Keratinocyte (primary cell): ENCODE measurements at regions not wholly inside any gene's neighbourhood (a gene's known extent, or its start where the extent isn't known, plus 50 kb on each side); places are given as distances from the start of the nearest gene placed in this dataset.

ENCODE experiments used
- DNase-seq: peaks from one replicate; pipeline ENCODE4 v3.0.0-alpha.2; 2011; ENCODE audit warnings: low read depth, missing footprints, low spot score
- FAIRE-seq: peaks from 2 replicates; lab custom pipeline; 2011; peaks lifted over from hg19 to GRCh38; lab: Jason Lieb, UNC
- H2AFZ ChIP-seq: 2 replicates; pipeline ENCODE4 v1.6.0; 2012; ENCODE audit warnings: low read length, control low read depth, inconsistent platforms; ENCODE audit not compliant: control insufficient read depth
- H3K27ac ChIP-seq: 2 replicates; pipeline ENCODE4 v1.5.1; 2011; ENCODE audit warnings: low read length; ENCODE audit not compliant: control insufficient read depth, insufficient read depth
- H3K27me3 ChIP-seq: 3 replicates; pipeline ENCODE4 v1.6.0; 2011; ENCODE audit warnings: low read length; ENCODE audit not compliant: control insufficient read depth, insufficient read depth; ENCODE audit errors: extremely low read depth
- H3K36me3 ChIP-seq, 2 experiments: 2 replicates in 1 of 2; 3 replicates in 1 of 2; pipeline ENCODE4 v1.5.1; 2011; ENCODE audit warnings: low read length in 2 of 2, mild to moderate bottlenecking in 1 of 2; ENCODE audit not compliant: control insufficient read depth in 2 of 2, insufficient read depth in 2 of 2; ENCODE audit errors: extremely low read depth in 1 of 2
- H3K4me1 ChIP-seq: 3 replicates; pipeline ENCODE4 v1.5.1; 2011; ENCODE audit warnings: low read length; ENCODE audit not compliant: control insufficient read depth, insufficient read depth; ENCODE audit errors: extremely low read depth
- H3K4me2 ChIP-seq: 3 replicates; pipeline ENCODE4 v1.6.0; 2011; ENCODE audit warnings: low read depth, low read length; ENCODE audit not compliant: control insufficient read depth, insufficient read depth; ENCODE audit errors: extremely low read depth
- H3K4me3 ChIP-seq, 3 experiments: fragments of 200-600 bp in 1 of 3; sonication (generic) in 1 of 3; 2 replicates in 2 of 3; 3 replicates in 1 of 3; pipeline ENCODE4 v1.5.1; 2011 to 2016; ENCODE audit warnings: low read length in 3 of 3, mild to moderate bottlenecking in 3 of 3, control low read depth in 2 of 3, inconsistent platforms in 1 of 3, low read depth in 1 of 3, mixed read lengths in 1 of 3, mixed run types in 1 of 3, moderate library complexity in 1 of 3; ENCODE audit not compliant: control insufficient read depth in 2 of 3, insufficient read depth in 2 of 3; ENCODE audit errors: extremely low read depth in 1 of 3
- H3K79me2 ChIP-seq: 2 replicates; pipeline ENCODE4 v1.6.0; 2012; ENCODE audit warnings: low read length; ENCODE audit not compliant: control insufficient read depth, insufficient read depth
- H3K9ac ChIP-seq: 3 replicates; pipeline ENCODE4 v1.6.0; 2011; ENCODE audit warnings: low read length; ENCODE audit not compliant: control insufficient read depth, insufficient read depth; ENCODE audit errors: extremely low read depth
- H3K9me1 ChIP-seq: 3 replicates; pipeline ENCODE4 v1.6.0; 2011; ENCODE audit warnings: low read length; ENCODE audit not compliant: control insufficient read depth, insufficient read depth; ENCODE audit errors: extremely low read depth
- H3K9me3 ChIP-seq: 2 replicates; pipeline ENCODE4 v1.5.1; 2012; ENCODE audit warnings: low read depth, low read length; ENCODE audit not compliant: control insufficient read depth
- H4K20me1 ChIP-seq: 3 replicates; pipeline ENCODE4 v1.6.0; 2011; ENCODE audit warnings: low read length; ENCODE audit not compliant: control insufficient read depth, insufficient read depth; ENCODE audit errors: extremely low read depth
- EZH2 ChIP-seq: IDR thresholded peaks from one replicate; pipeline ENCODE4 v1.6.1; 2012; ENCODE audit warnings: inconsistent platforms, mild to moderate bottlenecking, low read length, moderate library complexity
- dilution Hi-C: fragments of 300-500 bp; cut with MboI; formaldehyde crosslinking; loops from one replicate; pipeline ENCODE4 v1.7.0; 2020; ENCODE audit warnings: low sequenced_read_pairs; ENCODE audit not compliant: extremely low pct_ligation_motif_present
- TF ChIP-seq, protein P1 (sequence below), 3 experiments: IDR thresholded peaks in 1 of 3; conservative IDR thresholded peaks in 1 of 3; optimal IDR thresholded peaks in 1 of 3; 2 replicates in 2 of 3; 3 replicates in 1 of 3; pipeline versions ENCODE3 to v1.5.1; 2011; ENCODE audit warnings: low read length in 3 of 3, mild to moderate bottlenecking in 3 of 3, moderate library complexity in 2 of 3, control low read depth in 1 of 3, inconsistent platforms in 1 of 3; ENCODE audit not compliant: insufficient read depth in 2 of 3; ENCODE audit errors: extremely low read depth in 1 of 3

DNA sequence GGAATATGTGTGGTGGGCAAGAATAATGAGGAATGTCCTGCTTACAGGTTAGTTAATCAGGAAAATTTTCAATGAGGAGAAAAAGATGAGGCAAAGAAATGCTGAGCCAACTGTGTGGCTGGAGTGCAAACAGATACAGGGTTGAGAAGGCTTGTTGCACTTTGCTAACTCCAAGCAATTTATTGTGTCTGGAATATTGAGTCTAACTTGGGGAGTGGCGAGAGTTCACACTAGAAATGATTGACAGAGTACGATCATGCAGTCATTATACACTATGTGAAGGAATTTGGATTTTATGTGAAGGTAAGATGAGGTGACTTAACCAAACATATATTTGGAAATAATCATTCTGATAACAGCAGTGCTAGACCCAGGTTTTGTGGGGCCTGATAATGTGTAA, 185.0 kb upstream of the ELAC2 start:
- Histone ChIP-seq H2AFZ (no peak overlapping the region), H3K4me3 (no peak overlapping the region), H3K4me2 (no peak overlapping the region), H3K4me1 (no peaks in the 10 kb centered on the region), H3K9ac (no peak overlapping the region), H3K9me1 (no peaks in the 10 kb centered on the region), H3K9me3 (no peaks in the 10 kb centered on the region), H3K27me3 (no peaks in the 10 kb centered on the region), H3K79me2 (no peaks in the 10 kb centered on the region), H3K27ac (no peak overlapping the region), H3K36me3 (no peaks in the 10 kb centered on the region), H4K20me1 (no peaks in the 10 kb centered on the region)
- dilution Hi-C loops = no loop called here
- FAIRE-seq (no peak), DNase-seq (no peak)
- TF ChIP-seq EZH2 = no peak
- TF ChIP-seq, protein P1, sequence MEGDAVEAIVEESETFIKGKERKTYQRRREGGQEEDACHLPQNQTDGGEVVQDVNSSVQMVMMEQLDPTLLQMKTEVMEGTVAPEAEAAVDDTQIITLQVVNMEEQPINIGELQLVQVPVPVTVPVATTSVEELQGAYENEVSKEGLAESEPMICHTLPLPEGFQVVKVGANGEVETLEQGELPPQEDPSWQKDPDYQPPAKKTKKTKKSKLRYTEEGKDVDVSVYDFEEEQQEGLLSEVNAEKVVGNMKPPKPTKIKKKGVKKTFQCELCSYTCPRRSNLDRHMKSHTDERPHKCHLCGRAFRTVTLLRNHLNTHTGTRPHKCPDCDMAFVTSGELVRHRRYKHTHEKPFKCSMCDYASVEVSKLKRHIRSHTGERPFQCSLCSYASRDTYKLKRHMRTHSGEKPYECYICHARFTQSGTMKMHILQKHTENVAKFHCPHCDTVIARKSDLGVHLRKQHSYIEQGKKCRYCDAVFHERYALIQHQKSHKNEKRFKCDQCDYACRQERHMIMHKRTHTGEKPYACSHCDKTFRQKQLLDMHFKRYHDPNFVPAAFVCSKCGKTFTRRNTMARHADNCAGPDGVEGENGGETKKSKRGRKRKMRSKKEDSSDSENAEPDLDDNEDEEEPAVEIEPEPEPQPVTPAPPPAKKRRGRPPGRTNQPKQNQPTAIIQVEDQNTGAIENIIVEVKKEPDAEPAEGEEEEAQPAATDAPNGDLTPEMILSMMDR (optimal IDR thresholded peaks at IDR 0.05 in 1 of 3, IDR thresholded peaks at IDR 0.05 in 1 of 3, conservative IDR thresholded peaks at IDR 0.05 in 1 of 3; ENCODE audit: extremely low read depth in 1 of 3, insufficient read depth in 2 of 3, low read length in 3 of 3) = no peak

DNA sequence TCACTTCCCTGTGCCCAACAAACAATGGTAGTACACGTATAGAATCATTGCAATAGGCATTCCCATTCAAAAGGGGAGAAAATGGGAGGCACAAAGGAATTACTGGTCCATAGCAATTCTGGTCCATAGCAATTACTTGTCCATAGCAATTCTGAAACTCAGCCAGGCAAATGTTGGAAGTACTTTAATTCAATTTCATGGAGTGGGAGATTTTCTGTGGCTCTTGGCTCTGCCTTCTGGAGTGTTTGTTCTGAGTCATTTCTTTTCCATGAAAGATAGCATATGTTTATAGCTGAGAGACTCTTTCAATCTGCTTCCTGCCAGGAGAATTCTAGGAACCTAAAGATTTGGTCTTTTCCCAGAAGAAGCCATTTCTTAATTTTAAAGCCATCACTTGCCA, 182.8 kb upstream of the ELAC2 start:
- no peaks in the 10 kb centered on the region for H3K9me1 ChIP-seq
- H3K36me3 ChIP-seq = no peaks in the 10 kb centered on the region
- no peak overlapping the region for H3K4me3 ChIP-seq
- H3K4me1 ChIP-seq = no peaks in the 10 kb centered on the region
- H2AFZ ChIP-seq = no peak overlapping the region
- TF ChIP-seq EZH2 = no peak
- TF ChIP-seq, protein P1 (optimal IDR thresholded peaks at IDR 0.05 in 1 of 3, IDR thresholded peaks at IDR 0.05 in 1 of 3, conservative IDR thresholded peaks at IDR 0.05 in 1 of 3; ENCODE audit: extremely low read depth in 1 of 3, insufficient read depth in 2 of 3, low read length in 3 of 3) = no peak
- H4K20me1 ChIP-seq = no peaks in the 10 kb centered on the region
- no peaks in the 10 kb centered on the region for H3K9me3 ChIP-seq
- H3K79me2 ChIP-seq = no peaks in the 10 kb centered on the region
- no peak for FAIRE-seq
- DNase-seq = no peak
- dilution Hi-C loops = no loop called here
- no peak overlapping the region for H3K4me2 ChIP-seq
- no peak overlapping the region for H3K27ac ChIP-seq
- H3K9ac ChIP-seq = no peak overlapping the region
- no peaks in the 10 kb centered on the region for H3K27me3 ChIP-seq
